DMS153 (cell line): ENCODE measurements at regions not wholly inside any gene's neighbourhood (a gene's known extent, or its start where the extent isn't known, plus 50 kb on each side); places are given as distances from the start of the nearest gene placed in this dataset.
"Not testable (repeated sequence)": the region's sequence is repeated elsewhere in the genome, so short reads cannot be mapped to it uniquely, and the experiment has no call there.

Experiments used
- DNase-seq: peaks from one replicate; lab custom pipeline; 2025; lab: John Stamatoyannopoulos, UW

- DNase-seq: no peak
These were observed 255.1 kb upstream of the GK2 start for GRCh38 chr4:79663141-79663540.

- DNase-seq: no peak
These were observed 254.6 kb upstream of the GK2 start for GRCh38 chr4:79662651-79663050.

- no peak for DNase-seq
These were observed 253.2 kb upstream of the GK2 start for GRCh38 chr4:79661196-79661595.

GRCh38 chr4:79659308-79659870 lies 251.4 kb upstream of the GK2 start:
- not testable (repeated sequence) for DNase-seq

- no peak for DNase-seq
These were observed 249.4 kb upstream of the GK2 start for GRCh38 chr4:79657379-79657778.

GRCh38 chr4:79653871-79654270 lies 245.8 kb upstream of the GK2 start:
- no peak for DNase-seq

GRCh38 chr4:79652738-79653137 lies 244.7 kb upstream of the GK2 start:
- DNase-seq: no peak

- DNase-seq: peak; percentile 1
These were observed 244.2 kb upstream of the GK2 start for GRCh38 chr4:79652232-79652631.

- DNase-seq: no peak
These were observed 243.4 kb upstream of the GK2 start for GRCh38 chr4:79651456-79651855.

GRCh38 chr4:79650794-79651431 lies 242.9 kb upstream of the GK2 start:
- peak; percentile 8 for DNase-seq

- DNase-seq: no peak
These were observed 242.2 kb upstream of the GK2 start for GRCh38 chr4:79650217-79650616.

- no peak for DNase-seq
These were observed 237.9 kb upstream of the GK2 start for GRCh38 chr4:79645942-79646341.

GRCh38 chr4:79638735-79639134 lies 230.7 kb upstream of the GK2 start:
- DNase-seq: no peak

- DNase-seq: no peak
These were observed 229.0 kb upstream of the GK2 start for GRCh38 chr4:79636991-79637390.

- DNase-seq: no peak
These were observed 226.1 kb upstream of the GK2 start for GRCh38 chr4:79634111-79634510.

GRCh38 chr4:79632114-79632513 lies 224.1 kb upstream of the GK2 start:
- DNase-seq: no peak

GRCh38 chr4:79626611-79627010 lies 218.6 kb upstream of the GK2 start:
- no peak for DNase-seq

- no peak for DNase-seq
These were observed 218.1 kb upstream of the GK2 start for GRCh38 chr4:79626101-79626500.

- no peak for DNase-seq
These were observed 217.3 kb upstream of the GK2 start for GRCh38 chr4:79625361-79625760.

GRCh38 chr4:79623021-79623870 lies 215.2 kb upstream of the GK2 start:
- peak; percentile 5 for DNase-seq

- DNase-seq: no peak
These were observed 213.0 kb upstream of the GK2 start for GRCh38 chr4:79621061-79621460.

GRCh38 chr4:79620617-79621016 lies 212.6 kb upstream of the GK2 start:
- no peak for DNase-seq

- no peak for DNase-seq
These were observed 205.4 kb upstream of the GK2 start for GRCh38 chr4:79613269-79613935.
